NB4 (cell line): ENCODE measurements at regions not wholly inside any gene's neighbourhood (a gene's known extent, or its start where the extent isn't known, plus 50 kb on each side); places are given as distances from the start of the nearest gene placed in this dataset.

ENCODE experiments used
- TF ChIP-seq, protein P1 (sequence below): IDR thresholded peaks from one replicate; pipeline ENCODE4 v1.5.1; 2012; ENCODE audit warnings: low read depth, low read length
- TF ChIP-seq, protein P2 (sequence below): IDR thresholded peaks from 2 replicates; pipeline ENCODE4 v1.6.1; 2011; ENCODE audit warnings: low read depth, low read length

DNA sequence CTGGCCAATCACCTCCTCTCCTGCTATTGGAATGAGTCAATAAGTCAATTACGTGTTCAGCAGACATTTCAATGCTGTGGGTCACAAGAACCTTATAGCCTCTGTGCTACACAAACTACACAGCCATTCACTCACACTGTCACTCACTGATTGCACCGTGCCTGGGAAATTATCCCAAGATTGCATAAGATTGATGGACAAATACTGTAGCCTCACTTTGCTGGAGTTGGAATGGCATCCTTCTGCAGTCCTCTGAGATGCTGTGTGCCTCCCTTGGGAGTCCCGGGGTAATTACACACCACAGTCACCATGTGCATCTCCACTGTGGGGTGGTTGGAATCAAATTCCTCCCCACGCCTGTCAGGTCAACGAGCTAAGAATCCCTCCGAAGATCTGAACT lies 358.7 kb upstream of the MGMT start:
- TF ChIP-seq, protein P1, sequence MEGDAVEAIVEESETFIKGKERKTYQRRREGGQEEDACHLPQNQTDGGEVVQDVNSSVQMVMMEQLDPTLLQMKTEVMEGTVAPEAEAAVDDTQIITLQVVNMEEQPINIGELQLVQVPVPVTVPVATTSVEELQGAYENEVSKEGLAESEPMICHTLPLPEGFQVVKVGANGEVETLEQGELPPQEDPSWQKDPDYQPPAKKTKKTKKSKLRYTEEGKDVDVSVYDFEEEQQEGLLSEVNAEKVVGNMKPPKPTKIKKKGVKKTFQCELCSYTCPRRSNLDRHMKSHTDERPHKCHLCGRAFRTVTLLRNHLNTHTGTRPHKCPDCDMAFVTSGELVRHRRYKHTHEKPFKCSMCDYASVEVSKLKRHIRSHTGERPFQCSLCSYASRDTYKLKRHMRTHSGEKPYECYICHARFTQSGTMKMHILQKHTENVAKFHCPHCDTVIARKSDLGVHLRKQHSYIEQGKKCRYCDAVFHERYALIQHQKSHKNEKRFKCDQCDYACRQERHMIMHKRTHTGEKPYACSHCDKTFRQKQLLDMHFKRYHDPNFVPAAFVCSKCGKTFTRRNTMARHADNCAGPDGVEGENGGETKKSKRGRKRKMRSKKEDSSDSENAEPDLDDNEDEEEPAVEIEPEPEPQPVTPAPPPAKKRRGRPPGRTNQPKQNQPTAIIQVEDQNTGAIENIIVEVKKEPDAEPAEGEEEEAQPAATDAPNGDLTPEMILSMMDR: no peak
- TF ChIP-seq, protein P2, sequence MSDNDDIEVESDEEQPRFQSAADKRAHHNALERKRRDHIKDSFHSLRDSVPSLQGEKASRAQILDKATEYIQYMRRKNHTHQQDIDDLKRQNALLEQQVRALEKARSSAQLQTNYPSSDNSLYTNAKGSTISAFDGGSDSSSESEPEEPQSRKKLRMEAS: no peak
